PC-3 (cell line): ENCODE measurements at regions not wholly inside any gene's neighbourhood (a gene's known extent, or its start where the extent isn't known, plus 50 kb on each side); places are given as distances from the start of the nearest gene placed in this dataset.

Experiments
- ATAC-seq: fragments of 200-7000 bp; cut with Tn5 transposase; 2 replicates; pipeline ENCODE4 v1.9.1; 2020; ENCODE audit warnings: mild to moderate bottlenecking, moderate library complexity
- BruUV-seq: library from RNA; stranded (reverse); fragments of 400-500 nt; replicated peaks from 2 replicates; lab custom pipeline; 2021; lab: Mats Ljungman, UMichigan
- CTCF ChIA-PET: fragments of 300-600 bp; sonication (Branson Sonifier 250); formaldehyde crosslinking; loops from one replicate; lab custom pipeline; 2022; ENCODE audit warnings: antibody characterized with exemption; lab: Charles Lee
- POLR2A ChIA-PET: fragments of 300-600 bp; sonication (Branson Sonifier 250); formaldehyde crosslinking; loops from one replicate; lab custom pipeline; 2022; ENCODE audit warnings: antibody characterized with exemption; ENCODE audit not compliant: unreplicated experiment; lab: Charles Lee
- DNase-seq: peaks from one replicate; pipeline ENCODE4 v3.0.0-alpha.2; 2015
- H2AFZ ChIP-seq: fragments of 300-600 bp; sonication (generic); 2 replicates; pipeline ENCODE4 v1.6.0; 2016; ENCODE audit warnings: antibody characterized with exemption, low read length
- H3F3A ChIP-seq: fragments of 300-600 bp; sonication (generic); one replicate; pipeline ENCODE4 v1.6.0; 2017; ENCODE audit warnings: antibody characterized with exemption, low read length, control low read depth, mild to moderate bottlenecking; ENCODE audit not compliant: unreplicated experiment
- H3K27ac ChIP-seq: fragments of 300-600 bp; sonication (generic); 2 replicates; pipeline ENCODE4 v1.5.1; 2016; ENCODE audit warnings: mild to moderate bottlenecking, low read length
- H3K27me3 ChIP-seq: fragments of 300-600 bp; sonication (generic); 2 replicates; pipeline ENCODE4 v1.6.1; 2016; ENCODE audit warnings: low read length, mixed read lengths
- H3K36me3 ChIP-seq: fragments of 300-600 bp; sonication (generic); 2 replicates; pipeline ENCODE4 v1.6.1; 2016; ENCODE audit warnings: low read depth, mixed run types, low read length, mixed read lengths
- H3K4me1 ChIP-seq: fragments of 300-600 bp; sonication (generic); 2 replicates; pipeline ENCODE4 v1.5.1; 2016; ENCODE audit warnings: low read length; ENCODE audit not compliant: insufficient read depth
- H3K4me2 ChIP-seq: fragments of 300-600 bp; sonication (generic); 2 replicates; pipeline ENCODE4 v1.6.0; 2016; ENCODE audit warnings: low read length
- H3K4me3 ChIP-seq: fragments of 300-600 bp; sonication (generic); 2 replicates; pipeline ENCODE4 v1.5.1; 2016; ENCODE audit warnings: mild to moderate bottlenecking, low read length, mixed read lengths
- H3K79me2 ChIP-seq: fragments of 300-600 bp; sonication (generic); 2 replicates; pipeline ENCODE4 v1.6.1; 2017; ENCODE audit warnings: low read length, mixed read lengths
- H3K9ac ChIP-seq: fragments of 300-600 bp; sonication (generic); 2 replicates; pipeline ENCODE4 v1.6.0; 2016; ENCODE audit warnings: mild to moderate bottlenecking, low read length
- H3K9me2 ChIP-seq: fragments of 300-600 bp; sonication (generic); replicated peaks from 2 replicates; pipeline ENCODE4 v1.6.1; 2016; ENCODE audit warnings: mixed run types, low read length, mixed read lengths
- H3K9me3 ChIP-seq: fragments of 300-600 bp; sonication (generic); 2 replicates; pipeline ENCODE4 v1.6.1; 2016; ENCODE audit warnings: low read length, mixed read lengths
- H4K20me1 ChIP-seq: fragments of 300-600 bp; sonication (generic); 2 replicates; pipeline ENCODE4 v1.6.1; 2016; ENCODE audit warnings: low read length, mixed read lengths
- CTCF ChIP-seq: fragments of 300-600 bp; sonication (generic); conservative IDR thresholded peaks from 2 replicates; pipeline ENCODE4 v1.5.1; 2017; ENCODE audit warnings: antibody characterized with exemption, low read depth, mild to moderate bottlenecking, low read length
- EZH2 ChIP-seq: fragments of 300-600 bp; sonication (generic); IDR thresholded peaks from one replicate; pipeline ENCODE4 v1.6.1; 2017; ENCODE audit warnings: antibody characterized with exemption, mild to moderate bottlenecking, low read length; ENCODE audit not compliant: unreplicated experiment
- EZH2phosphoT487 ChIP-seq: fragments of 300-600 bp; sonication (generic); IDR thresholded peaks from 2 replicates; pipeline ENCODE4 v1.6.1; 2018; ENCODE audit warnings: mild to moderate bottlenecking, antibody characterized with exemption, low read length, borderline replicate concordance
- intact Hi-C: fragments of 100-400 bp; cut with micrococcal nuclease; formaldehyde crosslinking; loops from 2 replicates; pipeline ENCODE4 v1.9.0; 2023

GRCh38 chr9:88805217-88805943, 185.9 kb upstream of the S1PR3 start:
- Histone ChIP-seq H3K79me2 (no peaks in the 10 kb centered on the region), H3K36me3 (no peaks in the 10 kb centered on the region), H3K4me1 (peaks cover 12% of the 10 kb centered on the region), H3F3A (no peaks in the 10 kb centered on the region), H4K20me1 (no peaks in the 10 kb centered on the region), H3K9ac (no peak overlapping the region), H3K4me2 (no peak overlapping the region), H3K9me2 (no peaks in the 10 kb centered on the region), H3K27ac (no peak overlapping the region), H3K4me3 (no peak overlapping the region), H3K9me3 (no peaks in the 10 kb centered on the region), H2AFZ (no peak overlapping the region), H3K27me3 (no peaks in the 10 kb centered on the region)
- CTCF ChIA-PET: no interaction called here
- TF ChIP-seq CTCF (no peak), EZH2phosphoT487 (no peak), EZH2 (no peak)
- BruUV-seq: no TSS peak
- intact Hi-C loops: no loop called here
- DNase-seq: no peak
- POLR2A ChIA-PET: no interaction called here
- no peak for ATAC-seq

GRCh38 chr9:88807426-88807825, 183.8 kb upstream of the S1PR3 start:
- H3K4me1 ChIP-seq: peaks cover 12% of the 10 kb centered on the region
- DNase-seq (no peak), ATAC-seq (no peak)
- intact Hi-C loops: no loop called here
- no peak overlapping the region for H3K4me3 ChIP-seq
- H3K27me3 ChIP-seq: no peaks in the 10 kb centered on the region
- TF ChIP-seq EZH2: no peak
- TF ChIP-seq CTCF: no peak
- TF ChIP-seq EZH2phosphoT487: no peak
- H3K27ac ChIP-seq: no peak overlapping the region
- H3K9ac ChIP-seq: no peak overlapping the region
- H3K79me2 ChIP-seq: no peaks in the 10 kb centered on the region
- no peaks in the 10 kb centered on the region for H3K36me3 ChIP-seq
- no peaks in the 10 kb centered on the region for H3F3A ChIP-seq
- no peak overlapping the region for H2AFZ ChIP-seq
- no peaks in the 10 kb centered on the region for H4K20me1 ChIP-seq
- POLR2A ChIA-PET: no interaction called here
- no peaks in the 10 kb centered on the region for H3K9me2 ChIP-seq
- H3K9me3 ChIP-seq: no peaks in the 10 kb centered on the region
- CTCF ChIA-PET: no interaction called here
- no peak overlapping the region for H3K4me2 ChIP-seq
- BruUV-seq: no TSS peak

GRCh38 chr9:88808019-88808656, 183.1 kb upstream of the S1PR3 start:
- no TSS peak for BruUV-seq
- Histone ChIP-seq H3K36me3 (no peaks in the 10 kb centered on the region), H3K79me2 (no peaks in the 10 kb centered on the region), H2AFZ (no peak overlapping the region), H3F3A (no peaks in the 10 kb centered on the region), H3K27ac (no peak overlapping the region), H3K9me3 (no peaks in the 10 kb centered on the region), H3K4me1 (peaks cover 12% of the 10 kb centered on the region), H4K20me1 (no peaks in the 10 kb centered on the region), H3K27me3 (no peaks in the 10 kb centered on the region), H3K9me2 (no peaks in the 10 kb centered on the region), H3K4me3 (no peak overlapping the region), H3K9ac (no peak overlapping the region), H3K4me2 (no peak overlapping the region)
- ChIA-PET CTCF (no interaction called here), POLR2A (no interaction called here)
- no peak for ATAC-seq
- TF ChIP-seq EZH2phosphoT487 (no peak), EZH2 (no peak), CTCF (no peak)
- intact Hi-C loops: no loop called here
- no peak for DNase-seq
